GM12864 (cell line): ENCODE measurements at regions not wholly inside any gene's neighbourhood (a gene's known extent, or its start where the extent isn't known, plus 50 kb on each side); places are given as distances from the start of the nearest gene placed in this dataset.
"Not testable (repeated sequence)": the region's sequence is repeated elsewhere in the genome, so short reads cannot be mapped to it uniquely, and the experiment has no call there.

Experiments
- DNase-seq: peaks from one replicate; pipeline ENCODE4 v3.0.0-alpha.2; 2011; ENCODE audit warnings: low read depth
- H3K4me3 ChIP-seq: 2 replicates; pipeline ENCODE4 v1.5.1; 2011; ENCODE audit warnings: mild to moderate bottlenecking, low read depth, low read length, control low read depth
- CTCF ChIP-seq: IDR thresholded peaks from 2 replicates; pipeline ENCODE4 v1.5.1; 2011; ENCODE audit warnings: low read depth, mild to moderate bottlenecking, moderate library complexity, low read length, control low read depth, inconsistent platforms; ENCODE audit errors: missing control alignments

- no peak for DNase-seq
- H3K4me3 ChIP-seq, result no peak overlapping the region
- no peak for TF ChIP-seq CTCF
Measured at GRCh38 chr15:95025924-95026728, 794.8 kb downstream of the MCTP2 start.

- TF ChIP-seq CTCF, result no peak
- DNase-seq, result no peak
- no peak overlapping the region for H3K4me3 ChIP-seq
Measured at GRCh38 chr15:95027981-95028380, 796.6 kb downstream of the MCTP2 start.

GRCh38 chr15:95032156-95032555 lies 800.8 kb downstream of the MCTP2 start:
- DNase-seq, result no peak
- TF ChIP-seq CTCF, result no peak
- H3K4me3 ChIP-seq, result no peak overlapping the region

- TF ChIP-seq CTCF, result no peak
- no peak overlapping the region for H3K4me3 ChIP-seq
- DNase-seq, result no peak
Measured at GRCh38 chr15:95035106-95035505, 803.7 kb downstream of the MCTP2 start.

GRCh38 chr15:95041297-95041696 lies 809.9 kb downstream of the MCTP2 start:
- no peak overlapping the region for H3K4me3 ChIP-seq
- no peak for TF ChIP-seq CTCF
- no peak for DNase-seq

- not testable (repeated sequence) for DNase-seq, H3K4me3 ChIP-seq
Measured at GRCh38 chr15:95043236-95043932, 812.0 kb downstream of the MCTP2 start.

- H3K4me3 ChIP-seq, result no peak overlapping the region
- no peak for DNase-seq
- no peak for TF ChIP-seq CTCF
Measured at GRCh38 chr15:95043933-95044313, 812.6 kb downstream of the MCTP2 start.
